A673 (cell line): ENCODE measurements at regions not wholly inside any gene's neighbourhood (a gene's known extent, or its start where the extent isn't known, plus 50 kb on each side); places are given as distances from the start of the nearest gene placed in this dataset.

Experiments
- BruUV-seq: library from RNA; stranded (reverse); fragments of 400-500 nt; replicated peaks from 2 replicates; lab custom pipeline; 2021; lab: Mats Ljungman, UMichigan
- CTCF ChIA-PET: fragments of 300-600 bp; sonication (Branson Sonifier 250); formaldehyde crosslinking; loops from one replicate; lab custom pipeline; 2022; ENCODE audit warnings: antibody characterized with exemption; lab: Charles Lee
- POLR2A ChIA-PET: fragments of 300-600 bp; sonication (Branson Sonifier 250); formaldehyde crosslinking; loops from one replicate; lab custom pipeline; 2022; ENCODE audit warnings: antibody characterized with exemption; ENCODE audit not compliant: low non-redundant PET; lab: Charles Lee
- DNase-seq: peaks from one replicate; pipeline ENCODE4 v3.0.0-alpha.2; 2015; ENCODE audit warnings: low spot score
- H3K27ac ChIP-seq: fragments of 200-600 bp; sonication (generic); 2 replicates; pipeline ENCODE4 v1.5.1; 2016; ENCODE audit warnings: mixed run types, low read depth, mild to moderate bottlenecking, mixed read lengths, antibody characterized with exemption, low read length; ENCODE audit not compliant: poor library complexity, severe bottlenecking
- H3K27me3 ChIP-seq: fragments of 200-600 bp; sonication (generic); replicated peaks from 2 replicates; pipeline ENCODE4 v1.6.1; 2017; ENCODE audit warnings: mixed run types, low read depth, mild to moderate bottlenecking, mixed read lengths, antibody characterized with exemption, low read length; ENCODE audit not compliant: insufficient read depth, poor library complexity
- H3K36me3 ChIP-seq: fragments of 200-600 bp; sonication (generic); 2 replicates; pipeline ENCODE4 v1.6.1; 2016; ENCODE audit warnings: mixed run types, mild to moderate bottlenecking, mixed read lengths, antibody characterized with exemption, low read length; ENCODE audit not compliant: insufficient read depth, poor library complexity, severe bottlenecking
- H3K4me1 ChIP-seq: fragments of 200-600 bp; sonication (generic); 2 replicates; pipeline ENCODE4 v1.6.1; 2017; ENCODE audit warnings: mixed run types, mild to moderate bottlenecking, mixed read lengths, antibody characterized with exemption, low read length; ENCODE audit not compliant: insufficient read depth, poor library complexity, severe bottlenecking
- H3K4me3 ChIP-seq: fragments of 200-600 bp; sonication (generic); 2 replicates; pipeline ENCODE4 v1.5.1; 2016; ENCODE audit warnings: low read depth, mixed run types, mild to moderate bottlenecking, mixed read lengths, low read length; ENCODE audit not compliant: poor library complexity, severe bottlenecking
- H3K9me3 ChIP-seq: fragments of 200-600 bp; sonication (generic); 2 replicates; pipeline ENCODE4 v1.6.1; 2016; ENCODE audit warnings: mixed run types, low read depth, mild to moderate bottlenecking, mixed read lengths, antibody characterized with exemption, low read length; ENCODE audit not compliant: poor library complexity, severe bottlenecking
- CTCF ChIP-seq: fragments of 300-800, 200-600 bp; sonication (generic); conservative IDR thresholded peaks from 2 replicates; pipeline ENCODE4 v1.5.1; 2017; ENCODE audit warnings: low read depth, mild to moderate bottlenecking, antibody characterized with exemption, low read length, moderate library complexity, mixed read lengths
- EZH2 ChIP-seq: fragments of 200-600 bp; sonication (generic); IDR thresholded peaks from 2 replicates; pipeline ENCODE4 v1.6.1; 2017; ENCODE audit warnings: borderline replicate concordance, low read depth, mild to moderate bottlenecking, mixed read lengths, antibody characterized with exemption, low read length; ENCODE audit not compliant: poor library complexity, severe bottlenecking
- intact Hi-C: fragments of 100-400 bp; cut with micrococcal nuclease; formaldehyde crosslinking; loops from one replicate; pipeline ENCODE4 v1.10.0; 2022; ENCODE audit not compliant: unreplicated experiment

GRCh38 chr10:21309427-21309826, 216.1 kb downstream of the SKIDA1 start:
- intact Hi-C loops: no loop called here
- no peaks in the 10 kb centered on the region for H3K9me3 ChIP-seq
- TF ChIP-seq EZH2 (no peak), CTCF (no peak)

GRCh38 chr10:21308946-21309345, 216.5 kb downstream of the SKIDA1 start:
- CTCF ChIA-PET: no interaction called here

More at GRCh38 chr10:21309427-21309826, 216.1 kb downstream of the SKIDA1 start:
- POLR2A ChIA-PET: no interaction called here
- no TSS peak for BruUV-seq
- no peaks in the 10 kb centered on the region for H3K27me3 ChIP-seq
- CTCF ChIA-PET: no interaction called here
- no peak for DNase-seq
- no peak overlapping the region for H3K27ac ChIP-seq
- no peak overlapping the region for H3K4me3 ChIP-seq
- H3K36me3 ChIP-seq: no peaks in the 10 kb centered on the region
- H3K4me1 ChIP-seq: peaks cover 5% of the 10 kb centered on the region

GRCh38 chr10:21308018-21308417, 217.5 kb downstream of the SKIDA1 start:
- POLR2A ChIA-PET: no interaction called here
- Histone ChIP-seq H3K27me3 (no peaks in the 10 kb centered on the region), H3K9me3 (no peaks in the 10 kb centered on the region), H3K27ac (no peak overlapping the region), H3K4me3 (no peak overlapping the region), H3K36me3 (no peaks in the 10 kb centered on the region), H3K4me1 (no peaks in the 10 kb centered on the region)
- CTCF ChIA-PET: no interaction called here
- intact Hi-C loops: no loop called here
- no peak for DNase-seq
- TF ChIP-seq EZH2 (no peak), CTCF (no peak)
- no TSS peak for BruUV-seq

More at GRCh38 chr10:21308946-21309345, 216.5 kb downstream of the SKIDA1 start:
- intact Hi-C loops: no loop called here
- no peaks in the 10 kb centered on the region for H3K27me3 ChIP-seq
- POLR2A ChIA-PET: no interaction called here
- no peak overlapping the region for H3K4me3 ChIP-seq
- H3K27ac ChIP-seq: no peak overlapping the region
- no peak for TF ChIP-seq CTCF
- TF ChIP-seq EZH2: no peak
- DNase-seq: no peak
- H3K4me1 ChIP-seq: no peaks in the 10 kb centered on the region
- H3K36me3 ChIP-seq: no peaks in the 10 kb centered on the region
- no TSS peak for BruUV-seq
- no peaks in the 10 kb centered on the region for H3K9me3 ChIP-seq
